Cardiac muscle cell (in vitro differentiated cells and primary cell): ENCODE measurements at regions not wholly inside any gene's neighbourhood (a gene's known extent, or its start where the extent isn't known, plus 50 kb on each side); places are given as distances from the start of the nearest gene placed in this dataset.

Experiments used
- DNase-seq, 2 donors: peaks; one replicate each; pipeline versions ENCODE4 v3.0.0 to v3.0.0-alpha.2; 2010 to 2017; ENCODE audit warnings: low read depth in 1 of 2, low spot score in 1 of 2
- H3K27ac ChIP-seq: fragments of 200-600 bp; sonication (generic); 2 replicates; pipeline ENCODE4 v1.5.1; 2016
- H3K27me3 ChIP-seq: fragments of 200-600 bp; sonication (generic); 2 replicates; pipeline ENCODE4 v1.6.0; 2016; ENCODE audit warnings: control low read depth
- H3K36me3 ChIP-seq: fragments of 200-600 bp; sonication (generic); 2 replicates; pipeline ENCODE4 v1.5.1; 2016; ENCODE audit warnings: control low read depth
- H3K4me1 ChIP-seq: fragments of 200-600 bp; sonication (generic); 2 replicates; pipeline ENCODE4 v1.8.1; 2017; ENCODE audit warnings: low read depth, mild to moderate bottlenecking, mixed run types
- H3K4me3 ChIP-seq: fragments of 200-600 bp; sonication (generic); 2 replicates; pipeline ENCODE4 v1.5.1; 2016; ENCODE audit warnings: mild to moderate bottlenecking
- H3K9me3 ChIP-seq: fragments of 200-600 bp; sonication (generic); 2 replicates; pipeline ENCODE4 v1.5.1; 2017; ENCODE audit warnings: low read depth, mild to moderate bottlenecking, control low read depth
- CTCF ChIP-seq: IDR thresholded peaks from 2 replicates; pipeline ENCODE4 v1.5.1; 2012; ENCODE audit warnings: low read depth, mild to moderate bottlenecking, low read length

- Histone ChIP-seq H3K27ac (no peak overlapping the region), H3K4me3 (no peak overlapping the region), H3K9me3 (no peaks in the 10 kb centered on the region), H3K27me3 (no peaks in the 10 kb centered on the region), H3K36me3 (no peaks in the 10 kb centered on the region), H3K4me1 (no peaks in the 10 kb centered on the region)
- DNase-seq = no peak
- TF ChIP-seq CTCF = no peak
These were observed 192.6 kb downstream of the SLC6A15 start for GRCh38 chr12:84719997-84720396.

GRCh38 chr12:84718906-84719305 lies 193.7 kb downstream of the SLC6A15 start:
- H3K4me3 ChIP-seq = no peak overlapping the region
- TF ChIP-seq CTCF = no peak
- H3K9me3 ChIP-seq = no peaks in the 10 kb centered on the region
- H3K27me3 ChIP-seq = no peaks in the 10 kb centered on the region
- no peak for DNase-seq
- H3K36me3 ChIP-seq = no peaks in the 10 kb centered on the region
- H3K27ac ChIP-seq = no peak overlapping the region
- no peaks in the 10 kb centered on the region for H3K4me1 ChIP-seq

DNA sequence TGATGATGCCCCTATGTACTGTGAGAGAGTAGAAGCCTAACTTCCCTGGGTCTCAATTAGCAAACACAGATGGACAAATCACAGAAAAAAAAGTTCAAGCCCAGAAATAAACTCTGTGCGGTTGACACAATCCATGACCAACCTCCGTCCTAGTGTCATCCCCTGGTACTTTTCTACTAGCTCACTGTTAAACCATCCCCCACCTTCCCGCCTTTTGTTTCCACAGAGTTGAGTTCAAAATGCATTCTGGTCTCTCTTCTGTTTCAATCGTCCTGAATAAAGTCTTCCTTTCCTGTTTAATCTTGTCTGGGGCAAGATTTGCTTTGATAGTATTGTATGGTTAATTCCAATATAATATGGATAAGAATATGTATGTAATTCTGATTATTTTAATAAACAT lies 199.9 kb downstream of the SLC6A15 start:
- Histone ChIP-seq H3K27me3 (no peaks in the 10 kb centered on the region), H3K4me3 (no peak overlapping the region), H3K36me3 (no peaks in the 10 kb centered on the region), H3K9me3 (no peaks in the 10 kb centered on the region), H3K27ac (no peak overlapping the region), H3K4me1 (no peaks in the 10 kb centered on the region)
- TF ChIP-seq CTCF = no peak
- no peak for DNase-seq

DNA sequence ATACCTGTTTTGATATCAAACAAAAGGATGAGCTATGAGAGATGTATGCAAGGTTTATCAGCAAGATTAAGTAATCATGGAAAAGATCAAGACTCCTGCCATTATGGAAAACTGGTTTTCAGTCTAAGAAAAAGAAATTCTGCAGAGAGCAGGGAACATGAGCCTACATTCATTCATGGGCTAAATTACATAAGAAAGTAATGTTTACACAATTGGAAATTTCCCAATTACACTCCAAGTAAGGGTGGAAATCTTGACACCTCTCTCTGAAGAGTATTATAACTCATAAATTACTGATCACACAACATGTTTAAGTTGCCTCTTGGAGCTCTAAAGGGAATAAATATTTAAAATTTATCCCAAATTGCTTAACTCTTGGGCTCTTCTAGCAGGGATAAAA lies 206.2 kb downstream of the SLC6A15 start:
- Histone ChIP-seq H3K27ac (no peak overlapping the region), H3K4me1 (peaks cover 5% of the 10 kb centered on the region), H3K36me3 (no peaks in the 10 kb centered on the region), H3K4me3 (no peak overlapping the region), H3K27me3 (no peaks in the 10 kb centered on the region), H3K9me3 (no peaks in the 10 kb centered on the region)
- DNase-seq = no peak
- no peak for TF ChIP-seq CTCF

DNA sequence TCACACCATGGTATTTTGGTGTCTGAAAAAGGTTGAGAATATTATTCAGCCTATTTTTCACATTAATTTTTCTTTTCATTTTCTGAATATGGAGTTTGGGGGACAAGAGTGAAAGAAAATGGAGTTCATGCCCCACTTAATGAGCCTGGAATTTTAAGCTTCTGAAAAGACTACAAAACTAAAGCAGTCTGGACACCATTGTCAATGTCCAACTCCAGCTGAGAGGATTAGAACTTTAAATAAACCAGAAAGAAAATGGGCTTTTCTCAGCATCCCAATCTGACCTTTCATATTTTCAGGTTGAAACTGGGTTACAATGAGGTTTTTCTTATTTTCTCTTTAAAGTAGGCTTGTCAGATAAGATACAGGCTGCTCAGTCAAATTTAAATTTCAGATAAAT lies 207.7 kb downstream of the SLC6A15 start:
- no peaks in the 10 kb centered on the region for H3K36me3 ChIP-seq
- peaks cover 5% of the 10 kb centered on the region for H3K4me1 ChIP-seq
- H3K4me3 ChIP-seq = no peak overlapping the region
- no peak for TF ChIP-seq CTCF
- DNase-seq = no peak
- no peak overlapping the region for H3K27ac ChIP-seq
- H3K27me3 ChIP-seq = no peaks in the 10 kb centered on the region
- no peaks in the 10 kb centered on the region for H3K9me3 ChIP-seq

GRCh38 chr12:84702001-84702400 lies 210.6 kb downstream of the SLC6A15 start:
- H3K27ac ChIP-seq = no peak overlapping the region
- no peak for TF ChIP-seq CTCF
- no peaks in the 10 kb centered on the region for H3K36me3 ChIP-seq
- no peak for DNase-seq
- no peak overlapping the region for H3K4me3 ChIP-seq
- H3K9me3 ChIP-seq = no peaks in the 10 kb centered on the region
- peaks cover 5% of the 10 kb centered on the region for H3K4me1 ChIP-seq
- no peaks in the 10 kb centered on the region for H3K27me3 ChIP-seq
